ENCODE measurements at regions not wholly inside any gene's neighbourhood (a gene's known extent, or its start where the extent isn't known, plus 50 kb on each side); places are given as distances from the start of the nearest gene placed in this dataset.

GRCh38 chr7:81506609-81507008 lies 263.2 kb downstream of the HGF start:
- TF ChIP-seq, protein P1, sequence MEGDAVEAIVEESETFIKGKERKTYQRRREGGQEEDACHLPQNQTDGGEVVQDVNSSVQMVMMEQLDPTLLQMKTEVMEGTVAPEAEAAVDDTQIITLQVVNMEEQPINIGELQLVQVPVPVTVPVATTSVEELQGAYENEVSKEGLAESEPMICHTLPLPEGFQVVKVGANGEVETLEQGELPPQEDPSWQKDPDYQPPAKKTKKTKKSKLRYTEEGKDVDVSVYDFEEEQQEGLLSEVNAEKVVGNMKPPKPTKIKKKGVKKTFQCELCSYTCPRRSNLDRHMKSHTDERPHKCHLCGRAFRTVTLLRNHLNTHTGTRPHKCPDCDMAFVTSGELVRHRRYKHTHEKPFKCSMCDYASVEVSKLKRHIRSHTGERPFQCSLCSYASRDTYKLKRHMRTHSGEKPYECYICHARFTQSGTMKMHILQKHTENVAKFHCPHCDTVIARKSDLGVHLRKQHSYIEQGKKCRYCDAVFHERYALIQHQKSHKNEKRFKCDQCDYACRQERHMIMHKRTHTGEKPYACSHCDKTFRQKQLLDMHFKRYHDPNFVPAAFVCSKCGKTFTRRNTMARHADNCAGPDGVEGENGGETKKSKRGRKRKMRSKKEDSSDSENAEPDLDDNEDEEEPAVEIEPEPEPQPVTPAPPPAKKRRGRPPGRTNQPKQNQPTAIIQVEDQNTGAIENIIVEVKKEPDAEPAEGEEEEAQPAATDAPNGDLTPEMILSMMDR (IDR thresholded peaks at IDR 0.05), result no peak
- TF ChIP-seq POLR2A (IDR thresholded peaks at IDR 0.05), result no peak

Data from sigmoid colon (tissue), 3 donors.